ENCODE measurements at regions not wholly inside any gene's neighbourhood (a gene's known extent, or its start where the extent isn't known, plus 50 kb on each side); places are given as distances from the start of the nearest gene placed in this dataset.

- TF ChIP-seq CTCF (IDR thresholded peaks at IDR 0.05; ENCODE audit: control extremely low read depth in 1 of 3, insufficient read depth in 1 of 3, low read depth in 1 of 3, low read length in 3 of 3): no peak
Observed at GRCh38 chr1:166594646-166595045, 244.6 kb upstream of the POGK start (continued).

Data from H1 (cell line).